Ovary (tissue), 3 donors: ENCODE measurements at regions not wholly inside any gene's neighbourhood (a gene's known extent, or its start where the extent isn't known, plus 50 kb on each side); places are given as distances from the start of the nearest gene placed in this dataset.

Experiments
- CTCF ChIP-seq, 3 donors: fragments of 450-650 bp in 2 of 3; fragments of 200-600 bp in 1 of 3; IDR thresholded peaks; one replicate each; pipeline versions ENCODE4 v1.5.1 to v1.8.0; 2016 to 2022; ENCODE audit warnings: antibody characterized with exemption in 3 of 3, mild to moderate bottlenecking in 1 of 3
- EP300 ChIP-seq: sonication (generic); formaldehyde crosslinking; IDR thresholded peaks from one replicate; pipeline ENCODE4 v1.6.1; 2017; ENCODE audit warnings: antibody characterized with exemption
- POLR2A ChIP-seq: fragments of 450-650 bp; IDR thresholded peaks from one replicate; pipeline ENCODE4 v1.6.1; 2017; ENCODE audit warnings: antibody characterized with exemption, mild to moderate bottlenecking, moderate library complexity
- donor health status: DM: no; HTN: no; CAD: no.

GRCh38 chr18:78919956-78920355, 59.7 kb upstream of the SALL3 start:
- no peak for TF ChIP-seq CTCF (IDR thresholded peaks at IDR 0.05)
- TF ChIP-seq POLR2A = no peak
- no peak for TF ChIP-seq EP300
